K562 (cell line): ENCODE measurements at regions not wholly inside any gene's neighbourhood (a gene's known extent, or its start where the extent isn't known, plus 50 kb on each side); places are given as distances from the start of the nearest gene placed in this dataset.

Source experiments
- ATAC-seq: fragments of 200-7000 bp; cut with Tn5 transposase; 3 replicates; pipeline ENCODE4 v1.9.1; 2020; ENCODE audit warnings: moderate library complexity
- BruUV-seq: library from RNA; stranded (reverse); fragments of 400-500 nt; replicated peaks from 2 replicates; lab custom pipeline; 2021; lab: Mats Ljungman, UMichigan
- CTCF ChIA-PET: fragments of 300-600 bp; formaldehyde crosslinking; extraction: SDS; loops from one replicate; lab custom pipeline; 2021; ENCODE audit warnings: low intra/inter-chr PET ratio; lab: Yijun Ruan, JAX
- POLR2A ChIA-PET: fragments of 300-600, 350-650 bp; sonication (Branson Sonifier 250); formaldehyde crosslinking; extraction: SDS; loops from one replicate; lab custom pipeline; 2021; ENCODE audit warnings: antibody characterized with exemption, inconsistent platforms; lab: Yijun Ruan, JAX
- DNase-seq, 4 experiments: peaks; one replicate each; pipeline versions ENCODE4 v3.0.0 to v3.0.0-alpha.2; 2011 to 2018; ENCODE audit warnings: low spot score in 3 of 4, mixed read lengths in 3 of 4; ENCODE audit errors: extremely low read depth in 1 of 4
- FAIRE-seq: peaks from 2 replicates; lab custom pipeline; 2011; peaks lifted over from hg19 to GRCh38; lab: Jason Lieb, UNC
- H2AFZ ChIP-seq: 2 replicates; pipeline ENCODE4 v1.6.0; 2011; ENCODE audit warnings: low read depth, low read length, control low read depth, inconsistent platforms
- H3K27ac ChIP-seq: fragments of 200-600 bp; 3 replicates; pipeline ENCODE4 v1.8.0; 2011; ENCODE audit warnings: low read depth, mild to moderate bottlenecking, control low read depth, inconsistent platforms, low read length, moderate library complexity, mixed read lengths; ENCODE audit errors: extremely low read depth
- H3K27me3 ChIP-seq, 2 experiments: fragments of 300-600 bp in 1 of 2; 2 replicates in 1 of 2; 3 replicates in 1 of 2; pipeline versions ENCODE4 v1.6.0 to v1.8.0; 2011; ENCODE audit warnings: inconsistent platforms in 2 of 2, low read length in 2 of 2, mild to moderate bottlenecking in 1 of 2, mixed read lengths in 1 of 2, moderate library complexity in 1 of 2; ENCODE audit not compliant: control insufficient read depth in 2 of 2, insufficient read depth in 2 of 2
- H3K36me3 ChIP-seq: fragments of 300-600 bp; 3 replicates; pipeline ENCODE4 v1.8.0; 2011; ENCODE audit warnings: mild to moderate bottlenecking, low read length, inconsistent platforms; ENCODE audit not compliant: control insufficient read depth, insufficient read depth
- H3K4me1 ChIP-seq, 2 experiments: fragments of 200-600 bp in 1 of 2; replicated peaks in 1 of 2; 2 replicates in 1 of 2; 3 replicates in 1 of 2; pipeline versions ENCODE4 v1.5.1 to v1.8.0; 2011; ENCODE audit warnings: inconsistent platforms in 2 of 2, low read length in 2 of 2, mild to moderate bottlenecking in 1 of 2, mixed read lengths in 1 of 2, moderate library complexity in 1 of 2; ENCODE audit not compliant: control insufficient read depth in 2 of 2, insufficient read depth in 2 of 2
- H3K4me2 ChIP-seq: 2 replicates; pipeline ENCODE4 v1.6.1; 2011; ENCODE audit warnings: low read length, control low read depth, inconsistent platforms, mixed read lengths; ENCODE audit not compliant: insufficient read depth
- H3K4me3 ChIP-seq: fragments of 200-600 bp; sonication (generic), shearing (Covaris generic); 2 replicates; pipeline ENCODE4 v1.5.1; 2016; ENCODE audit warnings: control low read depth, inconsistent platforms
- H3K79me2 ChIP-seq: fragments of 200-600 bp; 3 replicates; pipeline ENCODE4 v1.8.0; 2011; ENCODE audit warnings: low read length, inconsistent platforms; ENCODE audit not compliant: control insufficient read depth, insufficient read depth
- H3K9ac ChIP-seq, 2 experiments: 2 replicates each; pipeline versions ENCODE4 v1.6.0 to v1.6.1; 2011; ENCODE audit warnings: low read depth in 2 of 2, low read length in 2 of 2, control low read depth in 1 of 2, inconsistent platforms in 1 of 2, mild to moderate bottlenecking in 1 of 2, mixed read lengths in 1 of 2; ENCODE audit not compliant: insufficient read depth in 1 of 2
- H3K9me1 ChIP-seq: one replicate; pipeline ENCODE4 v1.6.0; 2011; ENCODE audit warnings: inconsistent platforms, mild to moderate bottlenecking, low read length, moderate library complexity; ENCODE audit not compliant: control insufficient read depth, insufficient read depth
- H3K9me3 ChIP-seq: replicated peaks from 2 replicates; pipeline ENCODE4 v1.5.1; 2011; ENCODE audit warnings: low read depth, low read length, inconsistent platforms; ENCODE audit not compliant: control insufficient read depth, insufficient read depth
- H4K20me1 ChIP-seq: replicated peaks from 2 replicates; pipeline ENCODE4 v1.6.1; 2011; ENCODE audit warnings: low read length, inconsistent platforms, mixed read lengths; ENCODE audit not compliant: control insufficient read depth, insufficient read depth
- ATF1 ChIP-seq, 2 experiments: fragments of 450-650 bp in 1 of 2; IDR thresholded peaks; 2 replicates each; pipeline ENCODE4 v1.6.1; 2016; ENCODE audit warnings: missing compliant biosample characterization in 1 of 2, missing genetic modification characterization in 1 of 2
- C11orf30 ChIP-seq: fragments of 450-650 bp; IDR thresholded peaks from 2 replicates; pipeline ENCODE4 v1.6.1; 2016; ENCODE audit warnings: low read depth, mild to moderate bottlenecking
- E2F8 ChIP-seq: fragments of 450-650 bp; IDR thresholded peaks from 2 replicates; pipeline ENCODE4 v1.7.1; 2018; ENCODE audit warnings: mild to moderate bottlenecking, low read depth; ENCODE audit not compliant: partially characterized antibody
- FOSL1 ChIP-seq: fragments of 200-800 bp; sonication (Bioruptor generic); conservative IDR thresholded peaks from 2 replicates; pipeline ENCODE4 v1.6.1; 2016; ENCODE audit warnings: missing genetic modification characterization, missing compliant biosample characterization
- FUS ChIP-seq: fragments of 200-400 bp; formaldehyde crosslinking; optimal IDR thresholded peaks from 2 replicates; pipeline ENCODE3; 2017; ENCODE audit warnings: low read depth, low read length
- MEF2D ChIP-seq: conservative IDR thresholded peaks from 2 replicates; pipeline ENCODE4 v1.6.1; 2016; ENCODE audit warnings: low read depth, missing genetic modification characterization, missing compliant biosample characterization
- NFE2L1 ChIP-seq: fragments of 450-650 bp; IDR thresholded peaks from 2 replicates; pipeline ENCODE4 v1.6.1; 2016; ENCODE audit warnings: missing genetic modification characterization, low read depth, mild to moderate bottlenecking, missing compliant biosample characterization, moderate library complexity, borderline replicate concordance
- NR3C1 ChIP-seq: sonication (generic); formaldehyde crosslinking; IDR thresholded peaks from 2 replicates; pipeline ENCODE4 v1.8.1; 2022; ENCODE audit warnings: missing genetic modification reagents
- RFX1 ChIP-seq: fragments of 450-650 bp; IDR thresholded peaks from 2 replicates; pipeline ENCODE4 v1.6.1; 2016; ENCODE audit warnings: mild to moderate bottlenecking, moderate library complexity
- TAF7 ChIP-seq: fragments of 450-650 bp; IDR thresholded peaks from 2 replicates; pipeline ENCODE4 v1.6.1; 2016; ENCODE audit warnings: missing genetic modification characterization, missing compliant biosample characterization
- TBL1XR1 ChIP-seq, 2 experiments: IDR thresholded peaks; 2 replicates each; pipeline ENCODE4 v1.6.1; 2012; ENCODE audit warnings: improper control_type of control experiment in 2 of 2, low read length in 2 of 2, mild to moderate bottlenecking in 1 of 2
- ZNF408 ChIP-seq: fragments of 250-450 bp; sonication (Bioruptor Pico); IDR thresholded peaks from 2 replicates; pipeline ENCODE4 v1.4.0; 2020; ENCODE audit warnings: low read depth, mild to moderate bottlenecking, moderate library complexity
- WGBS: fragments of 100-300 bp; shearing (Covaris generic); methylation state at CpG from one replicate; pipeline ENCODE4 v1.1.6; 2016; ENCODE audit warnings: low coverage, mixed read lengths; ENCODE audit not compliant: insufficient coverage; ENCODE audit errors: missing lambda C conversion rate; 5-methylcytosine and 5-hydroxymethylcytosine counted together
- in situ Hi-C: fragments of 300-500 bp; cut with MboI; formaldehyde crosslinking; loops from 4 replicates; pipeline ENCODE4 v1.15.0; 2018; ENCODE audit warnings: inconsistent platforms, mixed read lengths
- intact Hi-C: fragments of 100-400 bp; cut with micrococcal nuclease; formaldehyde crosslinking; loops from 2 replicates; pipeline ENCODE4 v1.14.2; 2022
- TF ChIP-seq, protein P1 (sequence below): IDR thresholded peaks from 2 replicates; pipeline ENCODE4 v1.6.1; 2016; ENCODE audit warnings: missing genetic modification characterization, missing compliant biosample characterization

DNA sequence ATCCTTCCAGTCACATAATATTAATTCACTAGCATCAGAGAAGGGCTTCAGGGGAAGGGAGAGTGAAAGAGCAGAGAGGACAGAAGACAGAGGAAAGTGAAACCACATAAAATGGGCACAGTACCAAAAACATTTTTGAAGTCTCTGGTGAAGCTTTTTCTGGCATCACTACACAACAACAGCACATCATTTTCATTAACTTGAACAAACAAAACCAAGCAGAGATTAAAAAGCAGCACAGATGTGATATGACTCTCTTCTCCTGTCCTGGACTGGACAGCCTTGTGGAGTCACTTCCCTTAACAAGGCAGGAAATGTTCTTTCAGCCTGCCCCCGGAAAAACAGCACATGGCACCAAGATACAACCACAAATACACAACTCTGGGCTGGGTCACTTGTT, 112.0 kb downstream of the TSPAN8 start:
- ATAC-seq (no peak), FAIRE-seq (no peak), DNase-seq (no peak)
- intact Hi-C loops (no loop called here), in situ Hi-C loops (no loop called here)
- Histone ChIP-seq H3K4me3 (no peak overlapping the region), H3K9ac (no peak overlapping the region), H3K4me1 (no peaks in the 10 kb centered on the region), H3K9me3 (no peaks in the 10 kb centered on the region), H3K9me1 (no peaks in the 10 kb centered on the region), H2AFZ (no peak overlapping the region), H4K20me1 (no peaks in the 10 kb centered on the region), H3K27me3 (peaks cover 0 to 4% of the 10 kb centered on the region in 2 experiments; a peak in 1 of 5 replicates), H3K79me2 (no peaks in the 10 kb centered on the region), H3K4me2 (no peak overlapping the region), H3K27ac (no peak overlapping the region), H3K36me3 (no peaks in the 10 kb centered on the region)
- ChIA-PET POLR2A (interaction anchor here (1.1 kb wide), 2 partner anchors 11 to 16 kb away, joined by 4 to 6 read pairs; no protein-coding TSS in a partner anchor), CTCF (no interaction called here)
- WGBS: 0% methylated on average over 1 of the region's 1 CpG
- no TSS peak for BruUV-seq
- TF ChIP-seq E2F8 (no peak), NFE2L1 (tag) (no peak), C11orf30 (no peak), NR3C1 (CRISPR knock-in tag) (no peak), FOSL1 (tag) (no peak), RFX1 (no peak), MEF2D (tag) (no peak), ZNF408 (CRISPR knock-in tag) (no peak), TBL1XR1 (IDR thresholded peaks at IDR 0.05; ENCODE audit: low read length in 2 of 2) (no peak), ATF1 (CRISPR knock-in tag; IDR thresholded peaks at IDR 0.05) (no peak), ATF1 (tag; IDR thresholded peaks at IDR 0.05) (no peak), FUS (no peak), TAF7 (tag) (no peak)
- TF ChIP-seq, protein P1, sequence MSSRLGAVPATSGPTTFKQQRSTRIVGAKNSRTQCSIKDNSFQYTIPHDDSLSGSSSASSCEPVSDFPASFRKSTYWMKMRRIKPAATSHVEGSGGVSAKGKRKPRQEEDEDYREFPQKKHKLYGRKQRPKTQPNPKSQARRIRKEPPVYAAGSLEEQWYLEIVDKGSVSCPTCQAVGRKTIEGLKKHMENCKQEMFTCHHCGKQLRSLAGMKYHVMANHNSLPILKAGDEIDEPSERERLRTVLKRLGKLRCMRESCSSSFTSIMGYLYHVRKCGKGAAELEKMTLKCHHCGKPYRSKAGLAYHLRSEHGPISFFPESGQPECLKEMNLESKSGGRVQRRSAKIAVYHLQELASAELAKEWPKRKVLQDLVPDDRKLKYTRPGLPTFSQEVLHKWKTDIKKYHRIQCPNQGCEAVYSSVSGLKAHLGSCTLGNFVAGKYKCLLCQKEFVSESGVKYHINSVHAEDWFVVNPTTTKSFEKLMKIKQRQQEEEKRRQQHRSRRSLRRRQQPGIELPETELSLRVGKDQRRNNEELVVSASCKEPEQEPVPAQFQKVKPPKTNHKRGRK (tag): no peak
